ENCODE measurements at regions not wholly inside any gene's neighbourhood (a gene's known extent, or its start where the extent isn't known, plus 50 kb on each side); places are given as distances from the start of the nearest gene placed in this dataset.

DNA sequence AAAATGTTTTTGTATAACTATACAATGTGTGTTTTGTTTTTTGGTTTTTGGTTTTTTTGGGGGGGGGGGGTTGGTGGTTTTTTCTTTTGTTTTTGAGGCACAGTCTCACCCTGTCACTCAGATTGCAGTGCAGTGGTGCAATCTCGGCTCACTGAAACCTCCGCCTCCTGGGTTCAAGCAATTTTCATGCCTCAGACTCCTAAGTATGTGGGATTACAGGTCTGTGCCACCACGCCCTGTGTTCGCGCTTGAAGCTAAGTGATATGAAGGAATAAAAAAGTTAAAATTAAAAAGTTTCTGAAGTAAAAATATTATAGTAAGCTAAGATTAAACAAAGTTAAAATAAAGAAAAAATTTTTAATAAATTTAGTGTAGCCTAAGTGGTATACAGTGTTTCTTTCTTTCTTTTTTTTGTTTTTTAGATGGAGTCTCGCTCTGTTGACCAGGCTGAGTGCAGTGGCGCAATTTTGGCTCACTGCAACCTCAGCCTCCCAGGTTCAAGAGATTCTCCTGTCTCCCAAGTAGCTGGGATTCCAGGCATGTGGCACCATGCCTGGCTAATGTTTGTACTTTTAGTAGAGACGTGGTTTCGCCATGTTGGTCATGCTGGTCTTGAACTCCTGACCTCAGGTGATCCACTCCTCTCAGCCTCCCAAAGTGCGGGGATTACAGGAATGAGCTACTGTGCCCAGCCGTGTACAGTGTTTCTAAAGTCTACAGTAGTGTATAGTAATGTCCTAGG is 53.9 kb upstream of the TEX55 start:
- Histone ChIP-seq H3K9me3 (ENCODE audit: control insufficient read depth in 4 of 4, insufficient read depth in 3 of 4, low read length in 3 of 4) (no peaks in the 10 kb centered on the region), H3K9ac (ENCODE audit: insufficient read depth in 1 of 2, low read length in 2 of 2) (no peak overlapping the region), H3K27me3 (ENCODE audit: control insufficient read depth in 3 of 3, insufficient read depth in 3 of 3, low read length in 2 of 3) (no peaks in the 10 kb centered on the region), H3K27ac (ENCODE audit: low read depth in 1 of 2, low read length in 1 of 2) (no peak overlapping the region), H3K4me1 (ENCODE audit: control insufficient read depth in 5 of 5, insufficient read depth in 5 of 5, low read length in 5 of 5) (no peaks in the 10 kb centered on the region), H3K4me3 (no peak overlapping the region), H3K36me3 (ENCODE audit: control insufficient read depth in 4 of 4, insufficient read depth in 4 of 4, low read length in 4 of 4) (no peaks in the 10 kb centered on the region)
- TF ChIP-seq, protein P1, sequence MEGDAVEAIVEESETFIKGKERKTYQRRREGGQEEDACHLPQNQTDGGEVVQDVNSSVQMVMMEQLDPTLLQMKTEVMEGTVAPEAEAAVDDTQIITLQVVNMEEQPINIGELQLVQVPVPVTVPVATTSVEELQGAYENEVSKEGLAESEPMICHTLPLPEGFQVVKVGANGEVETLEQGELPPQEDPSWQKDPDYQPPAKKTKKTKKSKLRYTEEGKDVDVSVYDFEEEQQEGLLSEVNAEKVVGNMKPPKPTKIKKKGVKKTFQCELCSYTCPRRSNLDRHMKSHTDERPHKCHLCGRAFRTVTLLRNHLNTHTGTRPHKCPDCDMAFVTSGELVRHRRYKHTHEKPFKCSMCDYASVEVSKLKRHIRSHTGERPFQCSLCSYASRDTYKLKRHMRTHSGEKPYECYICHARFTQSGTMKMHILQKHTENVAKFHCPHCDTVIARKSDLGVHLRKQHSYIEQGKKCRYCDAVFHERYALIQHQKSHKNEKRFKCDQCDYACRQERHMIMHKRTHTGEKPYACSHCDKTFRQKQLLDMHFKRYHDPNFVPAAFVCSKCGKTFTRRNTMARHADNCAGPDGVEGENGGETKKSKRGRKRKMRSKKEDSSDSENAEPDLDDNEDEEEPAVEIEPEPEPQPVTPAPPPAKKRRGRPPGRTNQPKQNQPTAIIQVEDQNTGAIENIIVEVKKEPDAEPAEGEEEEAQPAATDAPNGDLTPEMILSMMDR (IDR thresholded peaks at IDR 0.05; ENCODE audit: control extremely low read depth, extremely low read depth), result no peak
- no peak for DNase-seq
- no peak for ATAC-seq (ENCODE audit: insufficient read depth, low FRiP score)
- WGBS, 2 donors, result 85 to 91% methylated on average over 11 of the region's 11 CpGs

DNA sequence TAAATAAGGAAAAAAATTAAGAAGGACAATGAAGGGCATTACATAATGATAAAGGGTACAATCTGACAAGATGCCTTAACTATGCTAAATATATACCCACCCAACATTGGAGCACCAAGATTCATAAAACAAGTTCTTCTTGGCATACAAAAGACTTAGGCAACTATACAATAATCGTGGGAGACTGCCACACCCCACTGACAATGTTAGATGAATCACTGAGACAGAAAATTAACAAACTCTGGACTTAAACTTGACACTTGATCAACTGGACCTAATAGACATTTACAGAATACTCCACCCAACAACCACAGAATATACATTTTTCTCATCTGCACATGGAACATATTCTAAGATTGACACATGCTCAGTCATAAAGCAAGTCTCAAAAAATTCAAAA is 53.2 kb upstream of the IGSF11 start:
- ATAC-seq (ENCODE audit: insufficient read depth, low FRiP score) (no peak), DNase-seq (no peak)
- Histone ChIP-seq H3K27ac (ENCODE audit: low read depth in 1 of 2, low read length in 1 of 2) (no peak overlapping the region), H3K4me3 (no peak overlapping the region), H3K9ac (ENCODE audit: insufficient read depth in 1 of 2, low read length in 2 of 2) (no peak overlapping the region), H3K9me3 (ENCODE audit: control insufficient read depth in 4 of 4, insufficient read depth in 3 of 4, low read length in 3 of 4) (no peaks in the 10 kb centered on the region), H3K36me3 (ENCODE audit: control insufficient read depth in 4 of 4, insufficient read depth in 4 of 4, low read length in 4 of 4) (no peaks in the 10 kb centered on the region), H3K27me3 (ENCODE audit: control insufficient read depth in 3 of 3, insufficient read depth in 3 of 3, low read length in 2 of 3) (no peaks in the 10 kb centered on the region), H3K4me1 (ENCODE audit: control insufficient read depth in 5 of 5, insufficient read depth in 5 of 5, low read length in 5 of 5) (no peaks in the 10 kb centered on the region)
- WGBS, 2 donors, result 71% methylated on average over 1 of the region's 1 CpG
- TF ChIP-seq, protein P1 (IDR thresholded peaks at IDR 0.05; ENCODE audit: control extremely low read depth, extremely low read depth), result no peak

DNA sequence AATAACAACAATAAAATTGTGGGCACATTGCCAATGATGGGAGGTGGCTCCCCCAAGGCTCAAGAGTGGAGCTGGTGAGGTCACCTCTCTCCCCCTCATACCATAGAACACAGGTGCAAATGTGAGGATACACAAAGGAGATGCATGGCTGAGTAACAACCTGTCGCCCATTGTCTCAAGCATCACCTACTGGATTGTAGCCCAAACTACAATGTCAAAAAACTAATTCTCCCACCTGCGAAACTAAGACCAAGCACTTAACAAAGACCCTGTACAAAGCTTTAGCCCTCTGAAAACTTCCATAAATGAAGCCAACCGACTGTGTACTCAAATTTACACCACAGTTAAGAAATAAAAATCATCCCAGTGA is 50.4 kb upstream of the IGSF11 start:
- Histone ChIP-seq H3K4me3 (no peak overlapping the region), H3K27me3 (ENCODE audit: control insufficient read depth in 3 of 3, insufficient read depth in 3 of 3, low read length in 2 of 3) (no peaks in the 10 kb centered on the region), H3K4me1 (ENCODE audit: control insufficient read depth in 5 of 5, insufficient read depth in 5 of 5, low read length in 5 of 5) (no peaks in the 10 kb centered on the region), H3K27ac (ENCODE audit: low read depth in 1 of 2, low read length in 1 of 2) (no peak overlapping the region), H3K36me3 (ENCODE audit: control insufficient read depth in 4 of 4, insufficient read depth in 4 of 4, low read length in 4 of 4) (no peaks in the 10 kb centered on the region), H3K9ac (ENCODE audit: insufficient read depth in 1 of 2, low read length in 2 of 2) (no peak overlapping the region), H3K9me3 (ENCODE audit: control insufficient read depth in 4 of 4, insufficient read depth in 3 of 4, low read length in 3 of 4) (no peaks in the 10 kb centered on the region)
- 90 to 96% methylated on average over 3 of the region's 3 CpGs for WGBS, 2 donors
- DNase-seq, result no peak
- TF ChIP-seq, protein P1 (IDR thresholded peaks at IDR 0.05; ENCODE audit: control extremely low read depth, extremely low read depth), result no peak
- ATAC-seq (ENCODE audit: insufficient read depth, low FRiP score), result no peak
